Ascending aorta (tissue), 2 donors: ENCODE measurements at regions not wholly inside any gene's neighbourhood (a gene's known extent, or its start where the extent isn't known, plus 50 kb on each side); places are given as distances from the start of the nearest gene placed in this dataset.

Source experiments
- DNase-seq, 2 donors: peaks; one replicate each; pipeline ENCODE4 v3.0.0-alpha.2; 2019; ENCODE audit warnings: low spot score in 2 of 2
- H3K27ac ChIP-seq, 2 donors: fragments of 200-600 bp; sonication (generic); one replicate each; pipeline ENCODE4 v1.5.1; 2016 to 2017; ENCODE audit warnings: mild to moderate bottlenecking in 1 of 2
- H3K27me3 ChIP-seq: fragments of 200-600 bp; sonication (generic); one replicate; pipeline ENCODE4 v1.5.1; 2017
- H3K36me3 ChIP-seq, 2 donors: fragments of 200-600 bp; sonication (generic); one replicate each; pipeline ENCODE4 v1.5.1; 2016
- H3K4me1 ChIP-seq, 2 donors: fragments of 200-600 bp; sonication (generic); one replicate each; pipeline ENCODE4 v1.5.1; 2016 to 2017; ENCODE audit warnings: mild to moderate bottlenecking in 1 of 2
- H3K4me3 ChIP-seq, 2 donors: fragments of 200-600 bp; sonication (generic); one replicate each; pipeline ENCODE4 v1.5.1; 2016 to 2017; ENCODE audit warnings: mild to moderate bottlenecking in 1 of 2
- H3K9me3 ChIP-seq, 2 donors: fragments of 200-600 bp; sonication (generic); one replicate each; pipeline ENCODE4 v1.5.1; 2016
- intact Hi-C: fragments of 100-400 bp; cut with DNase I; formaldehyde crosslinking; loops from one replicate; pipeline ENCODE4 v1.15.1; 2023
- TF ChIP-seq, protein P1 (sequence below), 3 experiments: fragments of 200-600 bp in 2 of 3; fragments of 450-650 bp in 1 of 3; sonication (generic) in 2 of 3; IDR thresholded peaks; one replicate each; pipeline ENCODE4 v1.5.1; 2016 to 2019; ENCODE audit warnings: antibody characterized with exemption in 3 of 3, mild to moderate bottlenecking in 1 of 3, moderate library complexity in 1 of 3

DNA sequence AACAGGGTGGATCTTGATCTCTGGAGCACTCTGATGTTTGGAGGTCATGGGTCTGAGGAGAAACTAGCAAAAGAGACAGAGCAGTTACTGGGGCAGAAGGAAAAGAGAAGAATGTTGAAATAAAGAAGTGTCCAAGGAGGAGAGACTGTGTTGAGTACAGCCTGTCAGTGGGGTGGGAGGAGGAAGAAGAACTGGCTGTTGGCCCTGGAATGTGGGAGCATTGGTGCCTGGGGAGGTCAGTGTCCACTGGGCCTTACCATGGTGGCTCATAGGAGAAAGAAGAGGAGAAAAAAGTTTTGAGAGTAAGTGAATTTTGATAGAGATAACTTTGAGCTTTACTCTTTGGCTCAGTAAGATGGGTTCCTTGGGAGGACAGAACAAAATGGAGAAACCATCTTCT is 499.0 kb downstream of the TXNL1 start:
- Histone ChIP-seq H3K27me3 (no peaks in the 10 kb centered on the region), H3K4me1 (no peaks in the 10 kb centered on the region), H3K9me3 (no peaks in the 10 kb centered on the region), H3K4me3 (no peak overlapping the region), H3K27ac (peak overlapping the region in 1 of 2 donors; percentile 56), H3K36me3 (no peaks in the 10 kb centered on the region)
- DNase-seq = no peak
- intact Hi-C loops = no loop called here
- TF ChIP-seq, protein P1, sequence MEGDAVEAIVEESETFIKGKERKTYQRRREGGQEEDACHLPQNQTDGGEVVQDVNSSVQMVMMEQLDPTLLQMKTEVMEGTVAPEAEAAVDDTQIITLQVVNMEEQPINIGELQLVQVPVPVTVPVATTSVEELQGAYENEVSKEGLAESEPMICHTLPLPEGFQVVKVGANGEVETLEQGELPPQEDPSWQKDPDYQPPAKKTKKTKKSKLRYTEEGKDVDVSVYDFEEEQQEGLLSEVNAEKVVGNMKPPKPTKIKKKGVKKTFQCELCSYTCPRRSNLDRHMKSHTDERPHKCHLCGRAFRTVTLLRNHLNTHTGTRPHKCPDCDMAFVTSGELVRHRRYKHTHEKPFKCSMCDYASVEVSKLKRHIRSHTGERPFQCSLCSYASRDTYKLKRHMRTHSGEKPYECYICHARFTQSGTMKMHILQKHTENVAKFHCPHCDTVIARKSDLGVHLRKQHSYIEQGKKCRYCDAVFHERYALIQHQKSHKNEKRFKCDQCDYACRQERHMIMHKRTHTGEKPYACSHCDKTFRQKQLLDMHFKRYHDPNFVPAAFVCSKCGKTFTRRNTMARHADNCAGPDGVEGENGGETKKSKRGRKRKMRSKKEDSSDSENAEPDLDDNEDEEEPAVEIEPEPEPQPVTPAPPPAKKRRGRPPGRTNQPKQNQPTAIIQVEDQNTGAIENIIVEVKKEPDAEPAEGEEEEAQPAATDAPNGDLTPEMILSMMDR (IDR thresholded peaks at IDR 0.05) = no peak

DNA sequence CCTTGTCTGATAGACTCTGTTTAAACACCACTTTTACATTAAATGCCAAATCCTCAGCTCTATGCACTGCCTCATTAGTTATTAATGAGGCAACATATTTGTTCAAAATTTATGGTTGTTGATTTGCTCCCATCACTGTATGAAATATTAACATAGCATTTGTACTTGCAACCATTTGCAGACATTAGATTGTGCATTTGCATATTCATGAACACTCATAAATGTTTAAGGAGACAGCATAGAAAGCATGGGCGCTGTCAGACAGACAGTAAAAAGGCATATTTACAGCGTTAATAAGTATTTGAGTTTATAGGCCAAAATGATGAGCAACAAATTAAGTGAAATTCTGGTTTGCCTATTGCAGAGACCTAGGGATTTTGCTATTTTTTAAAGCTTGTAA is 502.3 kb downstream of the TXNL1 start:
- no peaks in the 10 kb centered on the region for H3K9me3 ChIP-seq
- no peak overlapping the region for H3K4me3 ChIP-seq
- no peaks in the 10 kb centered on the region for H3K27me3 ChIP-seq
- no peak for DNase-seq
- TF ChIP-seq, protein P1 (IDR thresholded peaks at IDR 0.05) = no peak
- no peak overlapping the region for H3K27ac ChIP-seq
- H3K36me3 ChIP-seq = no peaks in the 10 kb centered on the region
- no peaks in the 10 kb centered on the region for H3K4me1 ChIP-seq
- intact Hi-C loops = no loop called here

DNA sequence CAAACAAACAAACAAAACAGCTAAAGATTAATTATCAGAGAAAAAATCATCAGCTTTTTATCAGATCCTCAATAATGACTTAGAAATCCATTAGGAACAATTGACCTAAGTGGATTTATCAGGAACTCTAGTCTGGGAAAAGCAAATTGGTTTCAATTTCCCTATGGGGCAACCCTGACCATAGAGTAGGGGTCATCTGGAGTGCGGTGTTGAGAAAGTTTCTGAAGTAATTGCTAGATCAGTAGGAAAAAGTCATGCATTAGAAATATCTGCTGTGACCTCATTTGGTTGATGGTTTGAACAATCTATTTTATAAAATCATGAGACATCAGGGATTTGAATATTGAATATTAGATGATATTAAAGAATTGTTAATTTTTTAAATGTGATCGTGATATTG is 507.9 kb downstream of the TXNL1 start:
- DNase-seq = no peak
- TF ChIP-seq, protein P1 (IDR thresholded peaks at IDR 0.05) = no peak
- Histone ChIP-seq H3K36me3 (no peaks in the 10 kb centered on the region), H3K27ac (no peak overlapping the region), H3K4me3 (no peak overlapping the region), H3K4me1 (no peaks in the 10 kb centered on the region), H3K9me3 (no peaks in the 10 kb centered on the region), H3K27me3 (no peaks in the 10 kb centered on the region)
- intact Hi-C loops = no loop called here

DNA sequence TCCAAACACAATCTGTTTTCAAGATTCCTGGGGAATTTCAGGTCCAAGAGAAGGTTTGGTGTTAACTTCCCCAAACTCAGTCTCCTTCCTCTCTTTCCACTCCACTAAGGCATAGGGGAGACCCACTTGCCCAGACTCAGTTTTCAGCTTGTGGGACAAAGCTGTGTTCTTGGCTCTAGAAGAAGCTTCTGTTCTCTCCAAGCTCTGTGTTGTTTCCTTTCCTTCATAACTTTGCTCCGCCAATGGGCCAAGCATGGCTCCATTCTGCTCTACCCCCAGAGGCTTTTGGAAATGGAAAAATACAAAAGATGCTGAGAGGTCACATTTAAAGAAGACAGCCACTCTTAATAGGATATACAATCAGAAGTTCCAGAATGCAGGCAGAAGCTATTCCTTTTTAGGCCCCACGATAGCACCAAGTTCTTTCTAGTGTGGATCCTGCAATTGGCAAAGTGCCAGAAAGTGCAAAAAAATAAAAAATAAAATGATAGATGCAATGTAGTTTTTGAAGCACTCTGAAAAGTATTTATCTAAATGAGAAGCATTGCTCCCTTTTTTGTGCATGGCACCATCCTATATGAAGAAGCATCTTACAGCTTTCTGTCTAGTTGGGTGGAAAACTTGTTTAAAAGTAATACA is 510.1 kb downstream of the TXNL1 start:
- no peaks in the 10 kb centered on the region for H3K9me3 ChIP-seq
- intact Hi-C loops = no loop called here
- H3K27me3 ChIP-seq = no peaks in the 10 kb centered on the region
- H3K4me3 ChIP-seq = no peak overlapping the region
- no peaks in the 10 kb centered on the region for H3K4me1 ChIP-seq
- no peaks in the 10 kb centered on the region for H3K36me3 ChIP-seq
- H3K27ac ChIP-seq = no peak overlapping the region
- no peak for DNase-seq
- TF ChIP-seq, protein P1 (IDR thresholded peaks at IDR 0.05) = no peak

DNA sequence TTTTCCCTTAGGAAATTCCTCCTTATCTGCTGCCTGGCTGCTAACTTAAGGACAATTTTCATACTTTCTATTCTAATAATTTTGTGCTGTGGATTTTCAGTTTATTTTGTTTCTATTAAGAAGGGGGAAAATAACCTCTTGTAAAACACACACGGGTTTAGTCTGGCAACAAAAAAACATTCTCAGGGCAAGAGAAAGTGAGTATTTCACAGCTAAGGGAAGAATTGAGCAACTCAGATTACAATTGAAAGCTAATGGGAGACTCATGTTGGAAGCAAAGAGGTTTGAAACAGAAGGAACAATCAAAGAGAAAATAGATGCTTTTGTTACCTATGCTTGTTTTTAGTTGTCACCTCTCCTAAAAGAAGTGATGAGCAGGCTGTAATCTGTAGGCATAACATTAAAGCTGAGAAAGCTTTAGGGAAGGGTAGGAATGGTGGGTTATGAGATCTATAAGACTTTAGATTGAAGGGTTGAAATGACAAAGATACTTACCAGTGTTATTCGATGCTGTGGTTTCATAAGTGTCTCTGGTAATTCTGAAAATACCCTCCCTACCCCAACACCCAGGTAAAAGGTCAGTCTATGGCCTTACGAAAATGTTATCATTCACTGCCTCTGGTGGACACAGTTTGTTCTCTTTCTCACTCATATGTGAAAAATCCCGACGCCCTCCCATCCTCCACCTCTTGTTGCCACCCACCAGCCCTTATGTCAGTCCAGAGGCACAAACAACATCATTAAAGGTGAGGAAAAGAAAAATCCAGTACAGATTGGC is 510.9 kb downstream of the TXNL1 start:
- Histone ChIP-seq H3K9me3 (no peaks in the 10 kb centered on the region), H3K36me3 (no peaks in the 10 kb centered on the region), H3K27ac (no peak overlapping the region), H3K4me1 (no peaks in the 10 kb centered on the region), H3K4me3 (no peak overlapping the region), H3K27me3 (no peaks in the 10 kb centered on the region)
- TF ChIP-seq, protein P1 (IDR thresholded peaks at IDR 0.05) = no peak
- intact Hi-C loops = no loop called here
- no peak for DNase-seq
